ENCODE measurements at regions not wholly inside any gene's neighbourhood (a gene's known extent, or its start where the extent isn't known, plus 50 kb on each side); places are given as distances from the start of the nearest gene placed in this dataset.

DNA sequence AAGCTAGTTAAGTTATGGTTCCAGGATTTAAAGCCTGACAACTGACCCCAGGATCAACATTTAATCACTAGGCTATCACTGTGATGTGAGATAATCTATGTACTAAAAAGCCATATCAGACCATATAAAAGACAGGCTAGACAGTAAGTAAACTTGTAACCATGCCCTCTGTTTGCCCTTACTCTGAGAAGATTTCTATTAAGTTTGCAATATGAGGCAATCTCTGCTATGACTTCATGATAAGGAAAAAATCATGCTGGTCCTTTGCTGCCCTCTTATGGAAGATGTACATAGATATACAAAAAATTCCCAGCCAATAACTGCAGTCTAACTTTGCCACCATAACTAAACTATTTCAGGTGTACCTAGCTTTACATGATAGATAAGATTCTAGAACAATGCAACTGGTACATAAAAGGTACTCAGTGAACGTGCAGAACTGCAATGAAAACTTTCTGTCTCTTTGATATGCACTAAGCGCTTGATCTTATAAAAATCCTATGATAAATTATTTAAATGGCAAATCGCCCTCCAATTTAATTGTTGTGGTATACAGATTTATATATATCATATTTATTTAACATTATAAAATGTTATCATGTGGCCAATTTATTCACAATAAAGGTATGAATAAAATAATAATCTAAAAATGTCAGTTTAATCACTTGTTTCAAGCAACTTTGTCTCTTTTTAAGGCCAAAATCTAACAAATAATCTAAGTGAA is 70.5 kb downstream of the FAM217A start:
- peak; percentile 65 for DNase-seq

GRCh38 chr6:4009486-4009885 is 69.5 kb downstream of the FAM217A start:
- no peak for DNase-seq

- DNase-seq, result no peak
These were observed 68.9 kb downstream of the FAM217A start for GRCh38 chr6:4010048-4010447.

DNA sequence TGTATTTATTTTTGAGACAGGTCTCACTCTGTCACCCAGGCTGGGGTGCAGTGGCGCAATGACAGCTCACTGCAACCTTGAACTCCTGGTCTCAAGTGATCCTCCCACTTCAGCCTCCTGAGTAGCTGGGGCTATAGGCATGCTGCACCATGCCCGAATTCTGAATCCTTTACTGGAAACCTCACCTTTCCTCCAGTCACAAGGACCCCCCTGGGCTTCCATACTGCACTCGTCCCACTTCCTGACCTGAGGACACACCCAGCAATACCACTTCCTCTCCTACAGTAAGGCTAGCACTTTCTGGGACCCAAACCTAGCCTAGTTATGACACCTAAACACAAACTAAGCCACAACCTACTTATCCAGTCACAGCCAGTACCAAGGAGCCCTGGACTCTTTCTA is 68.2 kb downstream of the FAM217A start:
- no peak for DNase-seq

DNA sequence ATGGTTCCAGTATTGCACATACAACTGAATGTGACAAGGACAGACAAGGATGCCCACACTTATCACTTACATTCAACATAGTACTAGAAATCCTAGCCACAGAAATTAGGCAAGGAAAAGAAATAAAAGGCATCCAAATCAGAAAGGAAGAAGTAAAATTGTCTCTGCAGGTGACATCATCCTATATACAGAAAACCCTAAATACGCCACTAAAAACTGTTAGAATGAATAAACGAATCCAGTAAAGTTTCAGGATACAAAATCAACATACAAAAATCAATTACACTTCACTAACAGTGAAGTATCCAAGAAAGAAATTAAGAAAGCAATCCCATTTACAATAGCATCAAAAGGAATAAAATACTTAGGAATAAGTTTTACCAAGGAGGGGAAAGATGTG is 66.1 kb downstream of the FAM217A start:
- DNase-seq, result no peak

GRCh38 chr6:4017058-4017739 is 61.7 kb downstream of the FAM217A start:
- no peak for DNase-seq

DNA sequence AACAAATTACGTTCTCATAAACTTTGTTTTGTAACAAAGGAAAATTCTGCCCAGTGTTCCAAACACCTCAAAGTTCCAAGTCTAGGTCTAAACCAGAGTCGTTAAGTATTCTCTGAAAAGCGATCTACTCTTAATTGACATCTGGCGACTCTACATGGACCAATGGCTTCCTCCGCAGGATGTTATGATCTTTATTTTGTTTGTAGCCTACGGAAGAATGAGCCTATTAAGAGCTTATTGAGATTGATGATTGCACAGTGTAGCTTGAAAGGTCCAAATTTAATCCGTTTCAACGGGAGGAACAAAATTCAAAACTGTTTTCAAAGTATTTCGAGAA is 61.1 kb downstream of the FAM217A start:
- peak; percentile 64 for DNase-seq

DNA sequence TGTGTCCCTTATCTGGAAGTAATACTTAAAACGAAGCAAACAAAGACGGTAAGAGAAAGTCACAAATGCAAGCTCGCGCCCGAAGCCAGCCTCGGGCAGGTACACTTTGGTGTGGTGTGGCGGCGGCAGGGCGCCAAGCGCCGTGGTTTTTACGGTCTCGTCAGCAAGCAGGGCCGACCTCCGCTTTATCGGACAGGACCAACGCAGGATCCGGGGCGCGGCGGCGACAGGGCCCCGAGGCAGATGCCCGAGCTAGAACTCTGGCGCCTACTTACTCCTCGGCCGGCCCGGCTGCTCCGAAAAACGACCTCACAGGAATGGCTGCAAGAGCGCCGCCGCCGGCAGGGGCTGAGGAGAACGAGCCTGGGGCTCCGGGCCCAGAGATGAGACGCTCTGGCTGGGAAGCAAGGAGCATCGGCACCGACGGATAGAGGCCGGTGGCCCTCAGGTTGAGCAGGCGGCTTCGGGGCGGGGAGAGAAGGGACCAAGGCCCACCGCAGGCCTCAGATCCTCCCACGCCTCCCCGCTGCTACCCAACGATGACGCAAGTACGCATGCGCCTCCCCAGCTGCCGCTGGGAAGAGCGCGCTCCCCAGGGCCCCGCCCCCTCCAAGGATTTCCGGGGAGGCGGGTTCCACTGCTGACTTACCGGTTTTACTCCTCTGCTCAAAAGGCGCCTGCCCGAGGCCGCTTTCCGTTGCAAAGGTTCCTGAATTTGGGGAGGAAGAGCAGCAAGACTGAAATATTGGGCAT is 60.6 kb downstream of the FAM217A start:
- DNase-seq, result peak; percentile 95
